Ascending aorta (tissue), 2 donors: ENCODE measurements at regions not wholly inside any gene's neighbourhood (a gene's known extent, or its start where the extent isn't known, plus 50 kb on each side); places are given as distances from the start of the nearest gene placed in this dataset.

Experiments used
- DNase-seq, 2 donors: peaks; one replicate each; pipeline ENCODE4 v3.0.0-alpha.2; 2019; ENCODE audit warnings: low spot score in 2 of 2
- H3K27ac ChIP-seq, 2 donors: fragments of 200-600 bp; sonication (generic); one replicate each; pipeline ENCODE4 v1.5.1; 2016 to 2017; ENCODE audit warnings: mild to moderate bottlenecking in 1 of 2
- H3K27me3 ChIP-seq: fragments of 200-600 bp; sonication (generic); one replicate; pipeline ENCODE4 v1.5.1; 2017
- H3K36me3 ChIP-seq, 2 donors: fragments of 200-600 bp; sonication (generic); one replicate each; pipeline ENCODE4 v1.5.1; 2016
- H3K4me1 ChIP-seq, 2 donors: fragments of 200-600 bp; sonication (generic); one replicate each; pipeline ENCODE4 v1.5.1; 2016 to 2017; ENCODE audit warnings: mild to moderate bottlenecking in 1 of 2
- H3K4me3 ChIP-seq, 2 donors: fragments of 200-600 bp; sonication (generic); one replicate each; pipeline ENCODE4 v1.5.1; 2016 to 2017; ENCODE audit warnings: mild to moderate bottlenecking in 1 of 2
- H3K9me3 ChIP-seq, 2 donors: fragments of 200-600 bp; sonication (generic); one replicate each; pipeline ENCODE4 v1.5.1; 2016
- intact Hi-C: fragments of 100-400 bp; cut with DNase I; formaldehyde crosslinking; loops from one replicate; pipeline ENCODE4 v1.15.1; 2023
- TF ChIP-seq, protein P1 (sequence below), 3 experiments: fragments of 200-600 bp in 2 of 3; fragments of 450-650 bp in 1 of 3; sonication (generic) in 2 of 3; IDR thresholded peaks; one replicate each; pipeline ENCODE4 v1.5.1; 2016 to 2019; ENCODE audit warnings: antibody characterized with exemption in 3 of 3, mild to moderate bottlenecking in 1 of 3, moderate library complexity in 1 of 3

DNA sequence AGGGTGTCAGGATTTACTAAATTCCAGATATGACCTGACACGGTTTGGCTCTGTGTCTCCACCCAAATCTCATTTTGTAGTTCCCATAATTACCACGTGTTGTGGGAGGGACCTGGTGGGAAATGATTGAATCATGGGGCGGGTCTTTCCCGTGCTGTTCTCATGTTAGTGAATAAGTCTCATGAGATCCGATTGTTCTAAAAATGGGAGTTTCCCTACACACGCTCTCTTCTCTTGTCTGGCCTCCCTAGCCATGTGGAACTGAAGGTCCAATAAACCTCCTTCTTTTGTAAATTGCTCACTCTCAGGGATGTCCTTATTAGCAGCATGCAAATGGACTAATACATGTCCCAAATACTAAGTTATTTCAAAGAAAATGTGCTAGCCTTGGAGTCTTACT is 121.1 kb downstream of the CENPW start:
- Histone ChIP-seq H3K27ac (no peak overlapping the region), H3K36me3 (no peaks in the 10 kb centered on the region), H3K4me1 (no peaks in the 10 kb centered on the region), H3K4me3 (no peak overlapping the region), H3K27me3 (no peaks in the 10 kb centered on the region), H3K9me3 (peaks cover 0 to 3% of the 10 kb centered on the region in 2 donors)
- no peak for DNase-seq
- TF ChIP-seq, protein P1, sequence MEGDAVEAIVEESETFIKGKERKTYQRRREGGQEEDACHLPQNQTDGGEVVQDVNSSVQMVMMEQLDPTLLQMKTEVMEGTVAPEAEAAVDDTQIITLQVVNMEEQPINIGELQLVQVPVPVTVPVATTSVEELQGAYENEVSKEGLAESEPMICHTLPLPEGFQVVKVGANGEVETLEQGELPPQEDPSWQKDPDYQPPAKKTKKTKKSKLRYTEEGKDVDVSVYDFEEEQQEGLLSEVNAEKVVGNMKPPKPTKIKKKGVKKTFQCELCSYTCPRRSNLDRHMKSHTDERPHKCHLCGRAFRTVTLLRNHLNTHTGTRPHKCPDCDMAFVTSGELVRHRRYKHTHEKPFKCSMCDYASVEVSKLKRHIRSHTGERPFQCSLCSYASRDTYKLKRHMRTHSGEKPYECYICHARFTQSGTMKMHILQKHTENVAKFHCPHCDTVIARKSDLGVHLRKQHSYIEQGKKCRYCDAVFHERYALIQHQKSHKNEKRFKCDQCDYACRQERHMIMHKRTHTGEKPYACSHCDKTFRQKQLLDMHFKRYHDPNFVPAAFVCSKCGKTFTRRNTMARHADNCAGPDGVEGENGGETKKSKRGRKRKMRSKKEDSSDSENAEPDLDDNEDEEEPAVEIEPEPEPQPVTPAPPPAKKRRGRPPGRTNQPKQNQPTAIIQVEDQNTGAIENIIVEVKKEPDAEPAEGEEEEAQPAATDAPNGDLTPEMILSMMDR (IDR thresholded peaks at IDR 0.05) = no peak
- intact Hi-C loops = no loop called here

- no peak overlapping the region for H3K27ac ChIP-seq
- no peaks in the 10 kb centered on the region for H3K27me3 ChIP-seq
- no peaks in the 10 kb centered on the region for H3K9me3 ChIP-seq
- no peaks in the 10 kb centered on the region for H3K36me3 ChIP-seq
- intact Hi-C loops = no loop called here
- DNase-seq = no peak
- TF ChIP-seq, protein P1 (IDR thresholded peaks at IDR 0.05) = no peak
- no peak overlapping the region for H3K4me3 ChIP-seq
- no peaks in the 10 kb centered on the region for H3K4me1 ChIP-seq
Measured at GRCh38 chr6:126464245-126464644, 124.3 kb downstream of the CENPW start.

- Histone ChIP-seq H3K9me3 (no peaks in the 10 kb centered on the region), H3K27ac (no peak overlapping the region), H3K27me3 (no peaks in the 10 kb centered on the region), H3K4me3 (no peak overlapping the region), H3K36me3 (no peaks in the 10 kb centered on the region), H3K4me1 (no peaks in the 10 kb centered on the region)
- DNase-seq = no peak
- TF ChIP-seq, protein P1 (IDR thresholded peaks at IDR 0.05) = no peak
- intact Hi-C loops = no loop called here
Measured at GRCh38 chr6:126475449-126475848, 135.5 kb downstream of the CENPW start.

DNA sequence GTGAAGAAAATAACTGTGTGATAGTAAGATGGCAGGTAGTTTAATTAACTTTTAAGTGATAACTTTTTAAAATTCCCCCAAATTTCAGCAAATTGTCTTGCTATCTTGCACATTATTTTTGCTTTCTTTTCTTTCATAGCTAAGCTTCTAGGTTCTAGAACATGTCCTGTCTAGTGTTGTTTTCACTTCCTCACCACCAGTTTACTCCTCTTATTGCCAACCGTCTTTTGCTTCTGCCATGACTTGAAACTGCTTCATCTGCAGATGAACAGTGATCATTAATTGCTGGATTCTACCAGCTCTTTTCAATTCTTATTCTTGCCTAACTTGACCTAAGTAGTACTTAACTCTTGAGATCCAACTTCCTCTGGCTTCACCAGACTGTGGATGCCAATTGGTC is 137.8 kb downstream of the CENPW start:
- Histone ChIP-seq H3K4me1 (no peaks in the 10 kb centered on the region), H3K4me3 (no peak overlapping the region), H3K27me3 (no peaks in the 10 kb centered on the region), H3K27ac (no peak overlapping the region), H3K36me3 (no peaks in the 10 kb centered on the region), H3K9me3 (no peaks in the 10 kb centered on the region)
- intact Hi-C loops = no loop called here
- no peak for DNase-seq
- TF ChIP-seq, protein P1 (IDR thresholded peaks at IDR 0.05) = no peak

DNA sequence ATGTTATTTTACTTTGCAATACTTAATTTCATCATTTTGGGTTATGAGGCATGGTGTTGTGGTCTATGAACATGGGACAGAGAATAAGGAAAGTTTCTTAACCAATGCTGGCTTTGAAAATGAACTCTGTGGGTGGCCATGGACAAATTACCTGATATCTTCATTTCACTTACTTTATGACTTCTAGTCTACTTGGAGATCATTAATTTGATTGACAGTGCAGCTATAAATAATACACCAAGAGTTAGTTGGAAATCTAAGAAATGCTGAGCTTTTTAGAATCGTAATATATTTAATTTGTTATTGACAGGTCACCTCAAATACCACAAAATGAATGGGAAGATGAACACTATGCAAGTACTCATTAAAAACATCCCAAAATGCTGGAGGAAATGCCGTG is 140.4 kb downstream of the CENPW start:
- intact Hi-C loops = no loop called here

More for the DNA sequence above, 140.4 kb downstream of the CENPW start:
- no peak for DNase-seq
- Histone ChIP-seq H3K36me3 (no peaks in the 10 kb centered on the region), H3K4me3 (no peak overlapping the region), H3K4me1 (no peaks in the 10 kb centered on the region), H3K27me3 (no peaks in the 10 kb centered on the region), H3K9me3 (no peaks in the 10 kb centered on the region), H3K27ac (no peak overlapping the region)
- TF ChIP-seq, protein P1 (IDR thresholded peaks at IDR 0.05) = no peak
